Body of pancreas (tissue), 4 donors: ENCODE measurements at regions not wholly inside any gene's neighbourhood (a gene's known extent, or its start where the extent isn't known, plus 50 kb on each side); places are given as distances from the start of the nearest gene placed in this dataset.

Source experiments
- ATAC-seq: fragments of 150-250 bp; one replicate; pipeline ENCODE4 v1.9.1; 2016
- DNase-seq, 4 donors: peaks; one replicate each; pipeline ENCODE4 v3.0.0-alpha.2; 2019
- H3K27ac ChIP-seq, 4 donors: fragments of 200-600 bp; sonication (generic); 1 replicate in 3 of 4; 2 replicates in 1 of 4; pipeline versions ENCODE4 v1.5.1 to v1.6.1; 2016 to 2019; ENCODE audit warnings: mild to moderate bottlenecking in 1 of 4, mixed read lengths in 1 of 4, moderate library complexity in 1 of 4
- H3K27me3 ChIP-seq, 2 donors: fragments of 200-600 bp; sonication (generic); one replicate each; pipeline ENCODE4 v1.6.0; 2016; ENCODE audit warnings: mild to moderate bottlenecking in 1 of 2
- H3K36me3 ChIP-seq, 2 donors: fragments of 200-600 bp; sonication (generic); replicated peaks in 1 of 2; 2 replicates each; pipeline ENCODE4 v1.5.1; 2016; ENCODE audit warnings: low read depth in 2 of 2; ENCODE audit not compliant: insufficient read depth in 1 of 2
- H3K4me1 ChIP-seq: fragments of 200-600 bp; sonication (generic); one replicate; pipeline ENCODE4 v1.6.0; 2016
- H3K4me3 ChIP-seq, 2 donors: fragments of 200-600 bp; sonication (generic); 1 replicate in 1 of 2; 2 replicates in 1 of 2; pipeline ENCODE4 v1.5.1; 2016 to 2019
- H3K9me3 ChIP-seq, 3 donors: fragments of 200-600 bp; sonication (generic); 1 replicate in 2 of 3; 2 replicates in 1 of 3; pipeline ENCODE4 v1.5.1; 2016
- POLR2A ChIP-seq, 3 donors: fragments of 450-650 bp; IDR thresholded peaks; one replicate each; pipeline ENCODE4 v1.6.1; 2016; ENCODE audit warnings: antibody characterized with exemption in 3 of 3, mild to moderate bottlenecking in 2 of 3
- WGBS, 2 donors: methylation state at CpG; one replicate each; pipeline ENCODE4 v1.1.5; 2017; 5-methylcytosine and 5-hydroxymethylcytosine counted together
- intact Hi-C: fragments of 100-400 bp; cut with DNase I; formaldehyde crosslinking; loops from one replicate; pipeline ENCODE4 v1.15.1; 2023
- TF ChIP-seq, protein P1 (sequence below), 7 experiments: fragments of 450-650 bp in 4 of 7; fragments of 200-600 bp in 3 of 7; sonication (generic) in 3 of 7; IDR thresholded peaks; one replicate each; pipeline ENCODE4 v1.5.1; 2016 to 2019; ENCODE audit warnings: antibody characterized with exemption in 7 of 7

DNA sequence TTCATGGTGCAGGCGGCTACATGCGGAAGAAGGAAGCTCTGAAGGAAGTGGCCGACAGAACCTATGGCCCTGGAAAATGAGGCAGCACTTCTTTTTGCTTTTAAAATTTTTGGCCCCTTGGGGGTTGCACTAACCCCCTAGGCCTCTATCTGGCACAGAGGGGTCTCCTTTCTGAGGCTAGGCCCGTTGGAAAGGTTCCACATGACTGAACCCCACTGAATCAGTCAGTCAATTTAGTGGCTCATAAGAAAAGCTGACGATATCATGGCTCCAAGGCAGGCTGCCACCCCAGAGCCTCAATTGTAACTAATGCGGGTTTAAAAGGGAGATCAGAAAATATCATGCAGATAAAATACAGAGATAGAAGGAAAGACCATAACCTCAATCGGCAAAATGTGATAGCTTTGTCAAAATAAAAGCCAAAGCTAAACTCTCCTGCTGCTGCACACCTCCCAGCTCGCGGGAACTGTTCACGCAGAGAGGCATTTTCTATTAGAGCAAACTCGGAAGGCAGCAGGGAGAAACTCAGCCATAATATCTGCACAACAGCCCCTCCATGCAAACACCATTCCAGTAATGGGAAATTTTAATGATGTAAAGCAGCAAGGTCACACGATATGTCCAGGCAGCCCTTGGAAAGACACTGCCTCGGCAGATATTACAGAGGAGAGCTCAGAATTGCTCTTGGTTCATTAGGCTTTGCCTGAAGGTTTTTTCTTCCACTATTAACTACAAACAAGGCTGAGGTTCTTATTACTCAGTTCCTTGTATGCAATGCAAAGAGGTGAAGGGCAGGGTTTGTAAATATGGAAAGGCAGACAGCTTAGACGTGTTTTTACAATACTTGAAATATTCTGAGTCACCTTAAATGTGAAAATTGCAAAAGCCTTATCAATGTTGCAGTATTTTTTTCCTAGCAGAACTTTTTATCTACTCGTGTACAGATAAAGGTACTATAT is 200.4 kb upstream of the PMFBP1 start:
- intact Hi-C loops, result no loop called here
- WGBS, 2 donors, result 59% methylated on average over 15 of the region's 15 CpGs
- H3K9me3 ChIP-seq, result no peaks in the 10 kb centered on the region
- DNase-seq (no peak), ATAC-seq (no peak)
- no peak overlapping the region for H3K27ac ChIP-seq
- H3K4me3 ChIP-seq, result no peak overlapping the region
- H3K36me3 ChIP-seq, result no peaks in the 10 kb centered on the region
- no peaks in the 10 kb centered on the region for H3K4me1 ChIP-seq
- H3K27me3 ChIP-seq, result no peaks in the 10 kb centered on the region
- TF ChIP-seq, protein P1, sequence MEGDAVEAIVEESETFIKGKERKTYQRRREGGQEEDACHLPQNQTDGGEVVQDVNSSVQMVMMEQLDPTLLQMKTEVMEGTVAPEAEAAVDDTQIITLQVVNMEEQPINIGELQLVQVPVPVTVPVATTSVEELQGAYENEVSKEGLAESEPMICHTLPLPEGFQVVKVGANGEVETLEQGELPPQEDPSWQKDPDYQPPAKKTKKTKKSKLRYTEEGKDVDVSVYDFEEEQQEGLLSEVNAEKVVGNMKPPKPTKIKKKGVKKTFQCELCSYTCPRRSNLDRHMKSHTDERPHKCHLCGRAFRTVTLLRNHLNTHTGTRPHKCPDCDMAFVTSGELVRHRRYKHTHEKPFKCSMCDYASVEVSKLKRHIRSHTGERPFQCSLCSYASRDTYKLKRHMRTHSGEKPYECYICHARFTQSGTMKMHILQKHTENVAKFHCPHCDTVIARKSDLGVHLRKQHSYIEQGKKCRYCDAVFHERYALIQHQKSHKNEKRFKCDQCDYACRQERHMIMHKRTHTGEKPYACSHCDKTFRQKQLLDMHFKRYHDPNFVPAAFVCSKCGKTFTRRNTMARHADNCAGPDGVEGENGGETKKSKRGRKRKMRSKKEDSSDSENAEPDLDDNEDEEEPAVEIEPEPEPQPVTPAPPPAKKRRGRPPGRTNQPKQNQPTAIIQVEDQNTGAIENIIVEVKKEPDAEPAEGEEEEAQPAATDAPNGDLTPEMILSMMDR (IDR thresholded peaks at IDR 0.05), result no peak
- no peak for TF ChIP-seq POLR2A (IDR thresholded peaks at IDR 0.05)

DNA sequence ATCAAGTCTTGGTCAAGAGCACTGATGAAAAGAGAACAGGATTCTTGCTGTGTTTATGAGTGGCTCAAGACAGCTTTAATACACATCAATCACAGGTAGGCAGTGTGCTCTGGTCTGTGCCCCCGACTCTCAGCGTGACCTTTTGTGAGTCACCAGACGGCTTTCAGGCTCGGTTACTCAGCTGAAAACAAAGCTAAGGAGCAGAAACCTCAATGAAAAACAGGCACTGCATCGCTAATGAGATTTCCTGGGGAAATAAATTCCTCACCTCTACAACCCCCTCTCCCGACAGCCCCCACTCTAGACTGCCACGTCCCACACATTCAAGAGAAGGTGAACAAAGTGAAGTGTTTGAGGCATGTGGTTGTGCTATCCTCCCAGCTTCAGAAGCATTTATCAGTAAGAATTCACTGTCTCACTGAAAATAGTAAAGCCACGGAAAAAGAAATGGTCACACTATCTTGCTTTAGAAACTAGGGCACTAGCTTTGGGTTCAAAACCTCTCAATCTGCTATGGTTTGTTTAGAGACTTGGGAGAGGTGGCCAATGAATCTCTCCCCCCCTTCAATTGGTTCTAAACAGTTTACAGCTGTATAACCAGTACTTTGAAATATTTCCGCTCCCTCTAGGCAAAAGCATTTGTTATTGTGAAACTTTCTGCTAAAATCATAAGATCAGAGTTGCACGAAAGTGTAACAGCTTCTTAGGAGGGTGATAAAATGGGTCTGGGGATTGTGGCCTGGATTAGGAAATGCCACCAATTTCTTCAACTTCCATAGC is 199.5 kb upstream of the PMFBP1 start:
- Histone ChIP-seq H3K36me3 (no peaks in the 10 kb centered on the region), H3K4me3 (no peak overlapping the region), H3K27me3 (no peaks in the 10 kb centered on the region), H3K9me3 (no peaks in the 10 kb centered on the region), H3K27ac (no peak overlapping the region), H3K4me1 (no peaks in the 10 kb centered on the region)
- DNase-seq (no peak), ATAC-seq (no peak)
- no peak for TF ChIP-seq POLR2A (IDR thresholded peaks at IDR 0.05)
- TF ChIP-seq, protein P1 (IDR thresholded peaks at IDR 0.05), result no peak
- intact Hi-C loops, result no loop called here
- WGBS, 2 donors, result 67 to 69% methylated on average over 10 of the region's 10 CpGs

DNA sequence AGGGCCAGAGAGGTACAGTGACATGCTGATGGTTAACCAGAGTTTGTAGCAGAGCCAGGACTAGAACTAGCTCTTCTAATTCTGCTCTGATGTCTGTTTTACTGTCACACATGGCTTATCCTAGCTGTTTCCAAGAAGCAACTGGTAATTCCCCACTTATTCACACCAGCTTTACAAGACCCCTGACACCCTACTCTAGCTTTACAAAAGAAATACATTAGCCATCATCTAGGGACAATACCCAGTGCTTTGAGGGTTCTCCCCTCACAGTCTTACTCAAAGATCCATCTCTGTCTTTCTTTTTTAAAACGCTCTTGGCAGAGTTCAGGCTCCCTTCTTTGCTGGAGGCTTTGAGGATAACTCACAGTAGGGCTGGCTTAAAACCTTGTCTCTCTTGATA is 197.3 kb upstream of the PMFBP1 start:
- Histone ChIP-seq H3K9me3 (no peaks in the 10 kb centered on the region), H3K4me3 (no peak overlapping the region), H3K4me1 (no peaks in the 10 kb centered on the region), H3K27ac (no peak overlapping the region), H3K27me3 (no peaks in the 10 kb centered on the region), H3K36me3 (no peaks in the 10 kb centered on the region)
- WGBS, 2 donors, result 71 to 77% methylated on average over 1 of the region's 1 CpG
- intact Hi-C loops, result no loop called here
- no peak for DNase-seq
- no peak for ATAC-seq
- TF ChIP-seq POLR2A (IDR thresholded peaks at IDR 0.05), result no peak
- TF ChIP-seq, protein P1 (IDR thresholded peaks at IDR 0.05), result no peak

DNA sequence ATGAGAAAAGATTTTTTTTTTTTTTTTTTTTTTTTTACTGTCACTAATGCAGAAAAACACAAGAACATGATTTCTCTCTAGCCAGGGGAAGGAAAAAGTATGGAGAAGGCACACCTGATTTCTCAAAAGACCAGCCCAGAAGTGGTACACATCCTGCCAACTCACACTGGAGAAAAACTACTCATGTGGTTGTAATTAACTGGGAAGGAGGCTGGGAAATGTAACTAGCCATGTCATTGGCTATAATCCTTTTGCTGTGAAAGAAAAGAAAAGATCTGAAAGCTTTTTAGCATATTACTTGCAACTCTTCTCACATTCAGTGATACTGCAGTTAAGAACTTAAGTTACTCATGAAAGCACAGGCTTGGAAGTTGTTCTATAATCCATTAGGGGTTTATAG is 195.9 kb upstream of the PMFBP1 start:
- TF ChIP-seq, protein P1 (IDR thresholded peaks at IDR 0.05), result no peak
- TF ChIP-seq POLR2A (IDR thresholded peaks at IDR 0.05), result no peak

More for the DNA sequence above, 195.9 kb upstream of the PMFBP1 start:
- DNase-seq (no peak), ATAC-seq (no peak)
- no peaks in the 10 kb centered on the region for H3K9me3 ChIP-seq
- no peaks in the 10 kb centered on the region for H3K27me3 ChIP-seq
- H3K4me1 ChIP-seq, result no peaks in the 10 kb centered on the region
- no peak overlapping the region for H3K4me3 ChIP-seq
- H3K36me3 ChIP-seq, result no peaks in the 10 kb centered on the region
- H3K27ac ChIP-seq, result no peak overlapping the region
- intact Hi-C loops, result no loop called here
